Breast epithelium (tissue), 3 donors: ENCODE measurements at regions not wholly inside any gene's neighbourhood (a gene's known extent, or its start where the extent isn't known, plus 50 kb on each side); places are given as distances from the start of the nearest gene placed in this dataset.

Experiments
- CTCF ChIP-seq, 3 donors: fragments of 450-650 bp; IDR thresholded peaks; one replicate each; pipeline ENCODE4 v1.5.1; 2016 to 2017; ENCODE audit warnings: antibody characterized with exemption in 3 of 3, mild to moderate bottlenecking in 3 of 3, moderate library complexity in 3 of 3
- POLR2A ChIP-seq: fragments of 450-650 bp; IDR thresholded peaks from one replicate; pipeline ENCODE4 v1.6.1; 2016; ENCODE audit warnings: antibody characterized with exemption, mild to moderate bottlenecking, moderate library complexity

DNA sequence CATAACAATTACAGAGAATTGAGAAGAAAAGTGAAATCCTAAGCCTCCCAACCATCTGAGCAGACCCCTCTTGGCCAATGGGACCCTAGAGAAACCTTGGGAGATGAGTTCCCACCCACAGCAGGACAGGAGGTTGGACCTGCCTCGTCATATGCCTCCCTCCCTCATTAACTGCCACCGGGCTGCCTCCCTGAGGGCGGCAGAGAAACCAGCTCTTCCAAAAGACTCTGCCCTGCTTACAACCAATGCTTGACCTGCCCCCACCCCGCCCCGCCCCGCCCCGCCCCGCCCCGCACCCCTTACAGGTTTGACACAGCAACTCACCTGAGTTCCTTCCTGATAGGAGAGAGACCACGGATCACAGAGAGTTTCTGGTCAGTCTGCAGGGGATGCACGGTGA is 86.1 kb downstream of the ADRA2C start:
- TF ChIP-seq CTCF (IDR thresholded peaks at IDR 0.05) (no peak), POLR2A (no peak)
